ENCODE measurements at regions not wholly inside any gene's neighbourhood (a gene's known extent, or its start where the extent isn't known, plus 50 kb on each side); places are given as distances from the start of the nearest gene placed in this dataset.
A peak's percentile ranks its signal among the peaks of the same experiment; 100 is the strongest.

DNA sequence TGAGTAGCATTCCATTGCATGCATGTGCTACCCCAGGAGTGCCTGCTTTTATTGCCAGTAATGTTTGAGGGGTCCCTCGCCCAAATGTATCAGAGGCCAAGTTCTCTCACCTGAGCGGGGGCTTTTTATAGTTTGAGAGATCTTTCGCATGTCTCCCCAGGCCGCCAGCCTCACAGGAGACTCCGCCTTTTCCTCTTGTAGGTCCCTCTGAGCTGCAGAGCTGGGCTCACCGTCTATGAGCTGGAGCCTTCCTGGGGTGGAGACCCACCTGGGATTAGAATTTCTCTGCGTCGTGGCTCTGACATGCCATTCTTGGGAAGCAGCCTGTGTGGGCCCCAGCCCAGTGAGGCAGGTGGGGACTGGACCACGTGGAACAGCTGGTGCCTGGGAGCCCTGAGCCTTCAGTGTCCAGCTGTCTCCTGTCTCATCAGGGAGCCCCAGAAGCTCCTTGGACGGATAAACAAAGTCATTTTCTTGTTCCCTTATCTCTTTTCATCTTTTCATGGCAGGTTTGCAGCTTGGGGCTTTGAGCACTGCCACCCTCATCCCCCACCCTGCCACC lies 261.7 kb upstream of the CRY1 start:
- no peak overlapping the region for H3K27ac Mint-ChIP-seq

DNA sequence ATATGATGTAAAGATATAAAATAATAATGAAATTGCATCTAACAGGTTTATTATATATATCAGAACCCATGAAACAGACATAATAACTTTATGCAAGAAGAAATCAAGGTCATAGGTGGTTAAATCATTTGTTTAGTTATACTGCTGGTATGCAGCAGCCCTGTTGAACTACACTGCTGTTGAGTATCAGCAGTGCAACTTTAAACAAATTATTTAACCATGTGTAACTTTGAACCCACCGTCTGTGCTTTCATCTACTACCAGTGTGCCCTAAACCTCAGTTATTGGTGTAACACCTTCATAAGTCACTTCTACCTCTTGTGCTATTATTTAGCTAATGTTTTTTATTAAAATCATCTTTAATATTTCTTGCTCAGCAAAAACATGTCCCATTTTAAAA lies 262.3 kb upstream of the CRY1 start:
- no peak overlapping the region for H3K27ac Mint-ChIP-seq
- no peak overlapping the region for H3K4me3 Mint-ChIP-seq
- peaks cover 2 to 8% (median 4%) of the 10 kb centered on the region in 3 donors for H3K27me3 Mint-ChIP-seq (ENCODE audit: low read depth in 3 of 3)
- no peak for DNase-seq
- H3K4me1 Mint-ChIP-seq, result peaks cover 19 to 21% of the 10 kb centered on the region in 2 donors
- H3K9me3 Mint-ChIP-seq, result peaks cover 0 to 3% (median 0%) of the 10 kb centered on the region in 6 donors
- no peaks in the 10 kb centered on the region for H3K36me3 Mint-ChIP-seq

More for the DNA sequence above, 261.7 kb upstream of the CRY1 start:
- no peak overlapping the region for H3K4me3 Mint-ChIP-seq
- peaks cover 2 to 6% (median 4%) of the 10 kb centered on the region in 3 donors for H3K27me3 Mint-ChIP-seq (ENCODE audit: low read depth in 3 of 3)
- H3K36me3 Mint-ChIP-seq, result no peaks in the 10 kb centered on the region
- H3K9me3 Mint-ChIP-seq, result peaks cover 0 to 3% (median 0%) of the 10 kb centered on the region in 6 donors
- peaks cover 19 to 21% of the 10 kb centered on the region in 2 donors for H3K4me1 Mint-ChIP-seq
- no peak for DNase-seq

DNA sequence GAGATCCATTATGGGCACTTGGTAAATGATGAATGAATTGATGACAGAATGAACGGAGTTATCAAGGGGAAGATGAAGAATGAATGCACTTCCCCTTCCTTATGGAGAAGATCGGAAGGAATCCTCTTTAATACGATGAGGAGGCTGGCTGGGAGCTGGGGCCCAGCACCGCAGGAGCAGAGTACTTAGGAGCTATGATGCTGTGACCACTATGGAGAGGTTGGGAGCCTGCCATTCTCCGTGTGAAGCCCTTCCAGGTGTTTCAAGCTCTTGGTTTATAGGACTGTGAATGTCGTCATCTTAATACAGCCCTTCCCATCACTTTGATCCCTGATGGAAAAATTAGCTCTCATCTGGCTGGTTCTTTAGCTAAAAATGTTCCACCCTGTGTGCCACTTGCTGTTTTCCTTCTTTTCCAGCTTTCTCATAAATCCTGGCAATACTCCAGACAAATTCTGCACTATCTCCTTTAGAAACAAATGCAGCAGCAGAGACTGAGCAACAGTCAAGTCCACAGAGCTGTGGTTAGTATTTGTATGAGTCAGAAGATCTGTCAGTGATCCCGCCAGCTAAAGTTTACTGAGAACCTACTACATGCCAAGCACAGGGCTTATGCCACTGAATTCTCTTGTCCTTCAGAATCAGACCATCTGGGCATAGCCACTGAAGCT lies 263.1 kb upstream of the CRY1 start:
- Mint-ChIP-seq H3K36me3 (no peaks in the 10 kb centered on the region), H3K4me1 (peaks cover 19 to 21% of the 10 kb centered on the region in 2 donors), H3K27me3 (ENCODE audit: low read depth in 3 of 3) (peaks cover 2 to 8% (median 4%) of the 10 kb centered on the region in 3 donors), H3K9me3 (peaks cover 0 to 3% (median 0%) of the 10 kb centered on the region in 6 donors), H3K27ac (no peak overlapping the region), H3K4me3 (no peak overlapping the region)
- DNase-seq, result no peak

DNA sequence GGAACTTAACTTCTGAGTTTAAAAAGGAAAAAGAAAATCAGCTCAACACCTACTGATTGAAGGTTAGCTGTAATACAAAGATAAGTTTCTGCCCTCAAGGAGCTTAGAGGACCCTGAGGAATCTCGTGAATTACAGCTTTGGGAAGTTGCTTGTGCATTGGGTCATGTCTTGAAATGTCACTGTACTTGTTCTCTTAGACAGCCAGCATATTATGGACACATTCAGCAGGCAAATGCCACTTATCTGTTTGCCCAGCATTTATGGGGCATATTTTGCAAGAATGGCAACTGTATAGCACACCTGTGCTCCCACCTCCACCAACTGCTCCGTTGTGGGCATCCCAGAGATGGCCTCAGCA lies 263.6 kb upstream of the CRY1 start:
- H3K4me3 Mint-ChIP-seq, result no peak overlapping the region
- H3K36me3 Mint-ChIP-seq, result no peaks in the 10 kb centered on the region
- peaks cover 0 to 3% (median 0%) of the 10 kb centered on the region in 6 donors for H3K9me3 Mint-ChIP-seq
- H3K27me3 Mint-ChIP-seq (ENCODE audit: low read depth in 3 of 3), result peaks cover 2 to 8% (median 4%) of the 10 kb centered on the region in 3 donors
- no peak for DNase-seq
- H3K27ac Mint-ChIP-seq, result no peak overlapping the region
- peaks cover 14 to 20% of the 10 kb centered on the region in 2 donors for H3K4me1 Mint-ChIP-seq

DNA sequence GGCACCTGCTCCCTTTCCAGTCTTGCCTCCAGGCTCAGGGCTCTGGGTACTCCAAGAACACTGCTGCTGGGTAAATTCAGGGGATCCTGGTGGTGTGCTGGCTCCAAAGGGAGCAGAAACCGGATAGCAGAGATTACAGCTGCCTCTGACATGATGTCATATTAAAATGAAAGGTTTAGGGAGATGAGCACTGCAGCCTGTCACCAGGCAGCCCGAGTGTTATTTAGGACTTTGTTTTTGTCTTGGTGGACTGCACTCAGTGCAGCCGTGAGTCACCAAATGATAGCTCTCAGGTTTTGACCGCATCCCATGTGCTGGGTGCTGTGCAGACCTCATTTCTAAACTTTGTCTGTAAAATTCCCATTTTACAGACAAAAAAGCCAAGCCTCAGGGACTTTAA lies 266.0 kb upstream of the CRY1 start:
- peaks cover 0 to 3% (median 0%) of the 10 kb centered on the region in 6 donors for H3K9me3 Mint-ChIP-seq
- no peaks in the 10 kb centered on the region for H3K36me3 Mint-ChIP-seq
- no peak for DNase-seq
- H3K27me3 Mint-ChIP-seq (ENCODE audit: low read depth in 3 of 3), result peaks cover 2 to 8% (median 4%) of the 10 kb centered on the region in 3 donors
- H3K27ac Mint-ChIP-seq, result no peak overlapping the region
- H3K4me1 Mint-ChIP-seq, result peaks cover 0 to 4% of the 10 kb centered on the region in 2 donors
- no peak overlapping the region for H3K4me3 Mint-ChIP-seq

DNA sequence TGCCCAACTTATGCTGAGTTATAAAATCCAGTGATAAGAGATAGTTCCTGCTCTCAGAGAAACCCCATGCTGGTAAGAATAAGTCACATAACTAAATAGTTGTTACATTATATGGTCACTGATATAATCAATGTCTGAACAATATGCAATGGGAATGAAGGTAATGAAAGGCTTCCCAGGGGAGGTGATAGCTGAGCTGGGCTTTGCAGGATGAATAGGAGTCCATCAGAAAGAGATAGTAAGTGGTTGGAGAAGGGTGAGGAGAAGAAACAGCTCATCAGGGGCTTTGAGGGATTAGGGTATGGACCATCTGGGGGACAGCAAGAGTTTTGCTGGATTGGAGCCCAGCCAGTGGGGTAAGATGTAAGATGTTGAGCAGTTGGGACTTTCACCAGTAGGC lies 266.7 kb upstream of the CRY1 start:
- Mint-ChIP-seq H3K9me3 (no peaks in the 10 kb centered on the region), H3K27me3 (ENCODE audit: low read depth in 3 of 3) (peaks cover 0 to 10% (median 4%) of the 10 kb centered on the region in 3 donors), H3K27ac (no peak overlapping the region), H3K4me1 (peaks cover 0 to under 1% of the 10 kb centered on the region in 2 donors), H3K36me3 (no peaks in the 10 kb centered on the region), H3K4me3 (no peak overlapping the region)
- no peak for DNase-seq

DNA sequence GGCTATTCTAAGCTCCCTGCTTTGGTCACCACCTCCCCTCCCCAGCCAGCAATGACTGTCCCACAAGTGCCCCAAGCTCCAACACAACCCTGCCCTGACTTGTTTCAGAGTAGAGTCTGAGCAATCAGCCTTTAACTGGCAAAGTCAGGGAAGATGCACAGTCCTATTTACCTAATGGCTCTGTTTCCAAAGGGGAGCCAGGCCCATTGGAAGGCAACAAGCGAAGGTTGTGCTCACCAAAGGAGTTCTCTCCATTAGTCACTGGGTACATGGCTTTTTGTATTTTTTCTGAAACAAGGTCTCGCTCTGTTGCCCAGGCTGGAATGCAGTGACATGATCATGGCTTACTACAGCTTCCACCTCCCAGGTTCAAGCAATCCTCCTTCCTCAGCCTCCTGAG lies 267.1 kb upstream of the CRY1 start:
- DNase-seq, result no peak
- H3K36me3 Mint-ChIP-seq, result no peaks in the 10 kb centered on the region
- H3K4me3 Mint-ChIP-seq, result no peak overlapping the region
- H3K27me3 Mint-ChIP-seq (ENCODE audit: low read depth in 3 of 3), result peaks cover 0 to 10% (median 2%) of the 10 kb centered on the region in 3 donors
- H3K9me3 Mint-ChIP-seq, result no peaks in the 10 kb centered on the region
- H3K27ac Mint-ChIP-seq, result no peak overlapping the region
- H3K4me1 Mint-ChIP-seq, result no peaks in the 10 kb centered on the region

DNA sequence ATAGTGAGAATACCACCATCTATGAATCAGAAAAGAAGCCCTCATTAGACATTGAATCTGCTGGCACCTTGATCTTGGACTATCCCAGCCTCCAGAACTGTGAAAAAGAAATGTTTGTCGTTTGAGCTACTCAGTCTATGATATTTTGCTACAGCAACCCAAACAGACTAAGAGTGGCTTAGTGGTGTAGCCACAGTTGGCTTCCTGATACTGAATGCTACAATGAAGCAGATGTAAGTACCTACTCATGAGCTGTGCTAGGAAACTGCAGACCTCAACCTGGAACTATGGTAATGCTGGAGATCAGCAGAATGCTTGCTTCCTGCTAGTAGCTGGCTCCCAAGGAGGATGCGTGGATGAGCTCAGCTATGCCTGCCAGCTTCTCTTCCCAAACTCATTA lies 268.6 kb upstream of the CRY1 start:
- DNase-seq, result no peak
- H3K27me3 Mint-ChIP-seq (ENCODE audit: low read depth in 3 of 3), result peaks cover 0 to 13% (median 2%) of the 10 kb centered on the region in 3 donors
- H3K4me3 Mint-ChIP-seq, result no peak overlapping the region
- no peaks in the 10 kb centered on the region for H3K9me3 Mint-ChIP-seq
- no peaks in the 10 kb centered on the region for H3K36me3 Mint-ChIP-seq
- no peaks in the 10 kb centered on the region for H3K4me1 Mint-ChIP-seq
- H3K27ac Mint-ChIP-seq, result peak overlapping the region in 1 of 6 donors; percentile 9

DNA sequence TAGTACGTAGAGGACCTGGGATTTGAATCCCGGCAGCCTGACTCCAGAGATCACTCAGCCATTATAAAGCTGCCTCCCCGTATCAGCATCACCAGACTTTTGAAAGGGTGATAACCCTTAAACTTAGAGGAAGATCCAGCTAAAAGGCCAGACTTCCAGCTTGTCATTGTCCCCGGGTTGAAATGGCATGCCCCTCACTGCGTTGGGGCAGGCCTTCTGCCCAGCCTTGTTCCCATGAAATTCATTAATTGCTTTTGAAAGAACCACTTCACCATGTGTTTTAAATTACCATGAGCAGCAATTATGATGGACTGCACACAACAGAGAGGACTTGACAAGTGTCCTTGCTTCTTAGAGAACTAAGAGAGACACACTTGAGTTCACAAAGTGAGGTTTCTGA lies 269.6 kb upstream of the CRY1 start:
- DNase-seq, result no peak
- Mint-ChIP-seq H3K27me3 (ENCODE audit: low read depth in 3 of 3) (peaks cover 0 to 13% (median 2%) of the 10 kb centered on the region in 3 donors), H3K27ac (no peak overlapping the region), H3K4me1 (no peaks in the 10 kb centered on the region), H3K4me3 (no peak overlapping the region), H3K36me3 (no peaks in the 10 kb centered on the region), H3K9me3 (no peaks in the 10 kb centered on the region)

DNA sequence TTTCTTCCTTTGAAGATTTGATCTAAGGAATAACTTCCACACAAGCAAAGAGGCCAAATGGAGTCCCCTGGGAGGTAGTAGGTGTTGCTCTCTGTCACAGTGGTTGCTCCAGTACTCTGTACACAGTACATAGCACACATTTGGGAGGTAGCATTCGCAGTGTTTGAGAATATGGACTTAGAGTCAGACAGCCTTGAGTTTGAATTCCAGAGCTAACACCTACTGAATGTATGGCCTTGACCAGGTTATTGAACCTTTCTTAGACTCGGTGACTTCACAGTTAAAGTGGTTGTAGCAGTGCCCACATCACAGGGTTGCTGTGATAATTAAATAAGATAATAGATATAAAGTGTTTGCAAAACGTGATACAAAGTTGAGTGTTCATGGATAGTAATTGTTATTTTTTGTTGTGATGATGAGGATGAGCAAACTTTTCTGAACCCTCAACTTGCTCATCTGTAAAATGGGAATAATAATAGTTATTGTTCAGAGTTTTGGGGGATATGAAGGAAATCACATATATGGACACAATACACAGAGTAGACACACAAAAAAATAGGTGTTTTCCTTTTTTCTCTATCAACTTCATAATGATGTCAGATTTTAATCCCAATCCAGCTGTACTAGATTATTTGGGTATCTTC lies 271.6 kb upstream of the CRY1 start:
- no peaks in the 10 kb centered on the region for H3K9me3 Mint-ChIP-seq
- no peaks in the 10 kb centered on the region for H3K36me3 Mint-ChIP-seq
- DNase-seq, result no peak
- peaks cover 19 to 20% of the 10 kb centered on the region in 2 donors for H3K4me1 Mint-ChIP-seq
- H3K27me3 Mint-ChIP-seq (ENCODE audit: low read depth in 3 of 3), result peaks cover 2 to 15% (median 4%) of the 10 kb centered on the region in 3 donors
- no peak overlapping the region for H3K27ac Mint-ChIP-seq
- no peak overlapping the region for H3K4me3 Mint-ChIP-seq

DNA sequence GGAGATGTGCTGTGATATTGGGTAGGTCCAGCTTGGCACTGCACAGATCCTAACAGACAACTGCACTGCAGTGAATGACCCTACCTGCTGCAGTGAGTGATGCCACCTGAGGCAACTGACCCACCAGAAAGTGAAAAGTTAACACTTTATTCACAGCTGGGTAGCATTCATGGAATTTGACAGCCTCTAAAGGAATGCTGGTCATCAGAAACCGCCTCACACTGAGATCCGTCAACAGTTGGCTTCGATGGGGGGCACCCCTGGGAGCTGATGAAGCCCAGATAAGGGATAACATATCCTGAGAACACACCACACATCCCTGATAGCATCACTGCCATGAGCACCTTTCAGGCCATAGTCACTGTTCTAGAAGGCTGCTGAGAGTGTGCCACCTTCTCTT lies 272.4 kb upstream of the CRY1 start:
- Mint-ChIP-seq H3K4me1 (peaks cover 24 to 25% of the 10 kb centered on the region in 2 donors), H3K4me3 (no peak overlapping the region), H3K36me3 (no peaks in the 10 kb centered on the region), H3K27me3 (ENCODE audit: low read depth in 3 of 3) (peaks cover 2 to 12% (median 4%) of the 10 kb centered on the region in 3 donors), H3K9me3 (no peaks in the 10 kb centered on the region), H3K27ac (no peak overlapping the region)
- no peak for DNase-seq

DNA sequence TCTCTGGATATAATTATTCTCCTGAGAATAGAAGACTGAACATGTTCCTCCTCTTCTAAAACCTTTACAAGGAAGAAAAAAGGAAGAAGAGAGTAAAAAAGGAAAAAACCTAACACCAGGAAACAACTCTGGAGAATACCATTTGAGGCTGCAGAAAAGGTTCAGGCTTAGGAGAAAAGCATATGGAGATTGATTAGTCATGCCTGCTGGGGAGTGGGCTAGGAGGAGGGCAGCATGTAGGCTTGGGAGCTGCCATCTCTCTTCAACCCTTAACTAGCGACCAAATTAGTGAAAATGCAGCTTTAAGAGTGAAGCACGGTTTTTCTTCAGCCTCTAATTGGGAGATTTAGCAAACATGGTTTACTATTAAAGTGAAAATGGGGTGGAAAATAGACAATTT lies 273.0 kb upstream of the CRY1 start:
- Mint-ChIP-seq H3K4me3 (no peak overlapping the region), H3K27me3 (ENCODE audit: low read depth in 3 of 3) (peaks cover 2 to 12% (median 4%) of the 10 kb centered on the region in 3 donors), H3K9me3 (no peaks in the 10 kb centered on the region), H3K36me3 (no peaks in the 10 kb centered on the region), H3K27ac (no peak overlapping the region), H3K4me1 (peaks cover 25 to 29% of the 10 kb centered on the region in 2 donors)
- no peak for DNase-seq

DNA sequence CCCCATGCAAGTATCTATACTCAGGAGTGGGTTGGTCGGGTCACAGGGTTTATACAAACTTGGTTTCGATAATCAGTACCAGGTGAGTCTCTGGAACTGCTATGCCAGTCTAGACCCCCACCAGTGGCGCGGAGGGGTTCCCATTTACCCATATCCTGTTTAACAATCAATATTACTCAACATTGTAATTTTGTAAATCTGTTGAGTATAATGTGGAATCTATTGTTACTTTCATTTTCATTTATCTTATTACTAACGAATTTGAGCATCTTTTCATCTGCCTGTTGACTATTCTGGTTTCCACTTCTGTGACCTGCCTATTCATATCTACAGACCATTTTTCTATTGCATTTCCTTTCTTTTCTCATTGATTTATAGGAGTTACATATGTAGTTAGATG lies 275.2 kb upstream of the CRY1 start:
- Mint-ChIP-seq H3K9me3 (no peaks in the 10 kb centered on the region), H3K27me3 (ENCODE audit: low read depth in 3 of 3) (peaks cover 2 to 10% (median 7%) of the 10 kb centered on the region in 3 donors), H3K27ac (peak overlapping the region; percentile 51 to 82 (median 78)), H3K4me1 (peaks cover 47 to 52% of the 10 kb centered on the region in 2 donors), H3K36me3 (no peaks in the 10 kb centered on the region), H3K4me3 (peak overlapping the region; percentile 56 to 83 (median 79))
- DNase-seq, result peak in 1 of 3 donors; percentile 11

DNA sequence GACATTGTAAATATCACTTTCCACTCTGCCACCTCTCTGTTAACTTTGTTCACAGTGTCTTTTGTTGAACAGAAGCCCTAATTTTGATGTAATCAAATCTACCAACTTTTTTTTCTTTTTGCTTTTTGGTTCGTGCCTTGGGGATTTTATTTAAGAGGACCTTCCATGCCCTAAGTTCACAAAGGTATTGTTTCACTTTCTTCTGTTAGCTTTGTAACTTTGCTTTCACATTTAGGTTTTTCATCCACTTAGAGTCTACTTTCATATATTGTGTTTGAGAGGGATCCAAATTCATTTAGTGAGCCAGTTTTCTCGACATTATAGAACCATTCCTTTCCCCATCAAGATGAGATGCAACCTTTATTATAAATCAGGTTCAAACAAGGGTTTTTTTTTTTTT lies 275.7 kb upstream of the CRY1 start:
- Mint-ChIP-seq H3K4me3 (peak overlapping the region; percentile 56 to 83 (median 79)), H3K36me3 (no peaks in the 10 kb centered on the region), H3K27me3 (ENCODE audit: low read depth in 3 of 3) (peaks cover 2 to 11% (median 9%) of the 10 kb centered on the region in 3 donors), H3K9me3 (no peaks in the 10 kb centered on the region), H3K27ac (peak overlapping the region; percentile 51 to 82 (median 78)), H3K4me1 (peaks cover 51 to 55% of the 10 kb centered on the region in 2 donors)
- no peak for DNase-seq
